Hematopoietic multipotent progenitor cell treated with erythropoietin and hydrocortisone succinate and interleukin-3 and kit ligand, for 4 days (in vitro differentiated cells): ENCODE measurements at regions not wholly inside any gene's neighbourhood (a gene's known extent, or its start where the extent isn't known, plus 50 kb on each side); places are given as distances from the start of the nearest gene placed in this dataset.
A peak's percentile ranks its signal among the peaks of the same experiment; 100 is the strongest.

Experiments
- DNase-seq: peaks from one replicate; pipeline ENCODE4 v3.0.0-alpha.2; 2015

GRCh38 chrX:147119088-147119487 lies 304.5 kb upstream of the CXorf51A start:
- DNase-seq, result no peak

GRCh38 chrX:147079974-147080373 lies 265.4 kb upstream of the CXorf51A start:
- DNase-seq, result no peak

- no peak for DNase-seq
Observed at GRCh38 chrX:147079457-147079856, 264.9 kb upstream of the CXorf51A start.

GRCh38 chrX:147077472-147077871 lies 262.9 kb upstream of the CXorf51A start:
- DNase-seq, result no peak

- DNase-seq, result peak; percentile 38
Observed at GRCh38 chrX:147072747-147073146, 258.2 kb upstream of the CXorf51A start.

GRCh38 chrX:147069926-147070325 lies 255.4 kb upstream of the CXorf51A start:
- peak; percentile 0 for DNase-seq
